HEK293 (cell line): ENCODE measurements at regions not wholly inside any gene's neighbourhood (a gene's known extent, or its start where the extent isn't known, plus 50 kb on each side); places are given as distances from the start of the nearest gene placed in this dataset.

Source experiments
- CTCF ChIA-PET: fragments of 350-600 bp; formaldehyde crosslinking; extraction: SDS; loops from one replicate; lab custom pipeline; 2021; ENCODE audit warnings: antibody characterized with exemption; lab: Yijun Ruan, JAX
- POLR2A ChIA-PET: fragments of 300-600 bp; formaldehyde crosslinking; extraction: SDS; loops from one replicate; lab custom pipeline; 2020; ENCODE audit warnings: antibody characterized with exemption, inconsistent platforms; lab: Yijun Ruan, JAX
- H3K27ac ChIP-seq: fragments of 200-500 bp; sonication (Bioruptor generic); 2 replicates; pipeline ENCODE4 v1.5.1; 2014; ENCODE audit warnings: low read depth, low read length, control low read depth, inconsistent platforms; ENCODE audit errors: extremely low read depth
- H3K36me3 ChIP-seq, 2 experiments: fragments of 200-500 bp in 1 of 2; sonication (Bioruptor generic) in 1 of 2; 1 replicate in 1 of 2; 2 replicates in 1 of 2; pipeline ENCODE4 v1.5.1; 2014 to 2017; ENCODE audit warnings: inconsistent platforms in 2 of 2, low read length in 2 of 2; ENCODE audit not compliant: control insufficient read depth in 2 of 2, insufficient read depth in 1 of 2
- H3K4me1 ChIP-seq: fragments of 200-500 bp; sonication (Bioruptor generic); 2 replicates; pipeline ENCODE4 v1.5.1; 2014; ENCODE audit warnings: mild to moderate bottlenecking, low read length, inconsistent platforms; ENCODE audit not compliant: control insufficient read depth, insufficient read depth
- H3K4me3 ChIP-seq: 2 replicates; pipeline ENCODE4 v1.5.1; 2011; ENCODE audit warnings: low read depth, mild to moderate bottlenecking, control low read depth, low read length, moderate library complexity
- H3K9me3 ChIP-seq: fragments of 200-500 bp; sonication (Bioruptor generic); 2 replicates; pipeline ENCODE4 v1.5.1; 2014; ENCODE audit warnings: low read depth, low read length, inconsistent platforms; ENCODE audit not compliant: control insufficient read depth, insufficient read depth
- BCL6B ChIP-seq: fragments of 450-650 bp; formaldehyde crosslinking; IDR thresholded peaks from 2 replicates; pipeline ENCODE4 v1.5.1; 2017; ENCODE audit warnings: missing biosample characterization, missing genetic modification characterization
- ELK4 ChIP-seq: IDR thresholded peaks from 2 replicates; pipeline ENCODE4 v1.6.1; 2011; ENCODE audit warnings: mild to moderate bottlenecking, low read depth, low read length, borderline replicate concordance
- GFI1B ChIP-seq: fragments of 450-650 bp; formaldehyde crosslinking; IDR thresholded peaks from 2 replicates; pipeline ENCODE4 v1.5.1; 2016; ENCODE audit warnings: missing biosample characterization, missing genetic modification characterization
- PRDM6 ChIP-seq: fragments of 450-650 bp; formaldehyde crosslinking; IDR thresholded peaks from 2 replicates; pipeline ENCODE4 v1.5.1; 2017; ENCODE audit warnings: missing biosample characterization, missing genetic modification characterization
- TSHZ1 ChIP-seq: fragments of 450-650 bp; formaldehyde crosslinking; IDR thresholded peaks from 2 replicates; pipeline ENCODE4 v1.5.1; 2016; ENCODE audit warnings: missing biosample characterization, missing genetic modification characterization, borderline replicate concordance
- ZFP41 ChIP-seq: fragments of 450-650 bp; formaldehyde crosslinking; IDR thresholded peaks from 2 replicates; pipeline ENCODE4 v1.5.1; 2016; ENCODE audit warnings: missing biosample characterization, missing genetic modification characterization, borderline replicate concordance
- ZNF112 ChIP-seq: fragments of 450-650 bp; formaldehyde crosslinking; IDR thresholded peaks from 2 replicates; pipeline ENCODE4 v1.5.0; 2017; ENCODE audit warnings: missing biosample characterization, missing genetic modification characterization
- ZNF133 ChIP-seq: fragments of 450-650 bp; formaldehyde crosslinking; IDR thresholded peaks from 2 replicates; pipeline ENCODE4 v1.5.1; 2016; ENCODE audit warnings: missing biosample characterization, missing genetic modification characterization
- ZNF155 ChIP-seq: fragments of 450-650 bp; formaldehyde crosslinking; IDR thresholded peaks from 2 replicates; pipeline ENCODE4 v1.5.1; 2016; ENCODE audit warnings: missing biosample characterization, missing genetic modification characterization
- ZNF221 ChIP-seq: fragments of 450-650 bp; formaldehyde crosslinking; IDR thresholded peaks from 2 replicates; pipeline ENCODE4 v1.5.1; 2017; ENCODE audit warnings: missing biosample characterization, missing genetic modification characterization, borderline replicate concordance
- ZNF23 ChIP-seq: fragments of 450-650 bp; formaldehyde crosslinking; IDR thresholded peaks from 2 replicates; pipeline ENCODE4 v1.5.1; 2016; ENCODE audit warnings: missing biosample characterization, missing genetic modification characterization, borderline replicate concordance
- ZNF302 ChIP-seq: fragments of 450-650 bp; formaldehyde crosslinking; IDR thresholded peaks from 2 replicates; pipeline ENCODE4 v1.5.1; 2016; ENCODE audit warnings: missing biosample characterization, missing genetic modification characterization, low read depth
- ZNF324 ChIP-seq: fragments of 450-650 bp; formaldehyde crosslinking; IDR thresholded peaks from 2 replicates; pipeline ENCODE4 v1.5.1; 2016; ENCODE audit warnings: missing biosample characterization, missing genetic modification characterization
- ZNF354C ChIP-seq: fragments of 450-650 bp; formaldehyde crosslinking; IDR thresholded peaks from 2 replicates; pipeline ENCODE4 v1.5.1; 2016; ENCODE audit warnings: missing biosample characterization, missing genetic modification characterization, low read depth, borderline replicate concordance
- ZNF398 ChIP-seq: fragments of 450-650 bp; formaldehyde crosslinking; IDR thresholded peaks from 2 replicates; pipeline ENCODE4 v1.5.1; 2017; ENCODE audit warnings: missing biosample characterization, missing genetic modification characterization
- ZNF555 ChIP-seq: fragments of 450-650 bp; formaldehyde crosslinking; conservative IDR thresholded peaks from 2 replicates; pipeline ENCODE4 v1.5.1; 2017; ENCODE audit warnings: missing biosample characterization, mild to moderate bottlenecking, missing genetic modification characterization, inconsistent platforms
- ZNF585B ChIP-seq: fragments of 450-650 bp; formaldehyde crosslinking; IDR thresholded peaks from 2 replicates; pipeline ENCODE4 v1.5.1; 2016; ENCODE audit warnings: missing biosample characterization, missing genetic modification characterization
- ZNF654 ChIP-seq: fragments of 450-650 bp; formaldehyde crosslinking; IDR thresholded peaks from 2 replicates; pipeline ENCODE4 v1.5.1; 2016; ENCODE audit warnings: low read depth, missing biosample characterization, missing genetic modification characterization
- ZNF747 ChIP-seq: fragments of 450-650 bp; formaldehyde crosslinking; IDR thresholded peaks from 2 replicates; pipeline ENCODE4 v1.5.1; 2016; ENCODE audit warnings: missing biosample characterization, missing genetic modification characterization
- ZNF76 ChIP-seq: fragments of 450-650 bp; formaldehyde crosslinking; IDR thresholded peaks from 2 replicates; pipeline ENCODE4; 2016; ENCODE audit warnings: low read depth, missing biosample characterization, missing genetic modification characterization, borderline replicate concordance
- ZNF837 ChIP-seq: fragments of 450-650 bp; formaldehyde crosslinking; IDR thresholded peaks from 2 replicates; pipeline ENCODE4 v1.5.1; 2016; ENCODE audit warnings: missing biosample characterization, missing genetic modification characterization

GRCh38 chr10:83605783-83606630, 533.3 kb upstream of the GHITM start (continued):
- TF ChIP-seq PRDM6 (tag by site-specific recombination), result no peak
- TF ChIP-seq ELK4, result no peak
- TF ChIP-seq ZFP41 (tag by site-specific recombination), result no peak
- no peak for TF ChIP-seq ZNF555 (tag by site-specific recombination)
- no peak for TF ChIP-seq ZNF354C
- TF ChIP-seq ZNF76 (tag by site-specific recombination), result no peak

- Histone ChIP-seq H3K4me1 (no peaks in the 10 kb centered on the region), H3K27ac (no peak overlapping the region), H3K4me3 (no peak overlapping the region), H3K9me3 (no peaks in the 10 kb centered on the region), H3K36me3 (no peaks in the 10 kb centered on the region)
- POLR2A ChIA-PET, result no interaction called here
- no peak for TF ChIP-seq BCL6B
- TF ChIP-seq ZNF302, result no peak
- no peak for TF ChIP-seq ZNF324 (tag by site-specific recombination)
- no peak for TF ChIP-seq ZNF837 (tag by site-specific recombination)
- TF ChIP-seq ZNF585B (tag by site-specific recombination), result no peak
- TF ChIP-seq ZNF221 (tag by site-specific recombination), result no peak
- no peak for TF ChIP-seq ZNF23 (tag by site-specific recombination)
- TF ChIP-seq GFI1B (tag by site-specific recombination), result no peak
- no peak for TF ChIP-seq TSHZ1 (tag by site-specific recombination)
- no peak for TF ChIP-seq ZNF112
- TF ChIP-seq ZNF155 (tag by site-specific recombination), result no peak
- no peak for TF ChIP-seq ZNF133
- TF ChIP-seq ZNF654 (tag by site-specific recombination), result no peak
- TF ChIP-seq ZNF747 (tag by site-specific recombination), result no peak
- no peak for TF ChIP-seq ZNF398
- CTCF ChIA-PET, result interaction anchor here (0.7 kb wide), 1 partner anchor 19 kb away, joined by 3 read pairs; no protein-coding TSS in a partner anchor
Measured at GRCh38 chr10:83607959-83608745, 531.2 kb upstream of the GHITM start.
